HepG2 (cell line): ENCODE measurements at regions not wholly inside any gene's neighbourhood (a gene's known extent, or its start where the extent isn't known, plus 50 kb on each side); places are given as distances from the start of the nearest gene placed in this dataset.

Source experiments
- CREM ChIP-seq, 2 experiments: sonication (generic) in 1 of 2; formaldehyde crosslinking in 1 of 2; IDR thresholded peaks; 2 replicates each; pipeline versions ENCODE4 v1.4.0 to v1.6.1; 2016 to 2020; ENCODE audit warnings: antibody characterized with exemption in 1 of 2, mild to moderate bottlenecking in 1 of 2, missing genetic modification reagents in 1 of 2
- NCOA2 ChIP-seq: sonication (generic); formaldehyde crosslinking; IDR thresholded peaks from 2 replicates; pipeline ENCODE4 v1.8.0; 2022; ENCODE audit warnings: inconsistent platforms
- SMC3 ChIP-seq: IDR thresholded peaks from 2 replicates; pipeline ENCODE4 v1.6.1; 2011; ENCODE audit warnings: low read length, improper control_type of control experiment
- SYNCRIP ChIP-seq: fragments of 200-400 bp; formaldehyde crosslinking; IDR thresholded peaks from 2 replicates; pipeline ENCODE4 v1.6.1; 2018; ENCODE audit warnings: mild to moderate bottlenecking, low read depth, low read length; ENCODE audit not compliant: insufficient read depth
- TF ChIP-seq, protein P1 (sequence below): sonication (generic); formaldehyde crosslinking; IDR thresholded peaks from 2 replicates; pipeline ENCODE4 v1.4.0; 2020; ENCODE audit warnings: missing genetic modification reagents, mild to moderate bottlenecking, borderline replicate concordance

DNA sequence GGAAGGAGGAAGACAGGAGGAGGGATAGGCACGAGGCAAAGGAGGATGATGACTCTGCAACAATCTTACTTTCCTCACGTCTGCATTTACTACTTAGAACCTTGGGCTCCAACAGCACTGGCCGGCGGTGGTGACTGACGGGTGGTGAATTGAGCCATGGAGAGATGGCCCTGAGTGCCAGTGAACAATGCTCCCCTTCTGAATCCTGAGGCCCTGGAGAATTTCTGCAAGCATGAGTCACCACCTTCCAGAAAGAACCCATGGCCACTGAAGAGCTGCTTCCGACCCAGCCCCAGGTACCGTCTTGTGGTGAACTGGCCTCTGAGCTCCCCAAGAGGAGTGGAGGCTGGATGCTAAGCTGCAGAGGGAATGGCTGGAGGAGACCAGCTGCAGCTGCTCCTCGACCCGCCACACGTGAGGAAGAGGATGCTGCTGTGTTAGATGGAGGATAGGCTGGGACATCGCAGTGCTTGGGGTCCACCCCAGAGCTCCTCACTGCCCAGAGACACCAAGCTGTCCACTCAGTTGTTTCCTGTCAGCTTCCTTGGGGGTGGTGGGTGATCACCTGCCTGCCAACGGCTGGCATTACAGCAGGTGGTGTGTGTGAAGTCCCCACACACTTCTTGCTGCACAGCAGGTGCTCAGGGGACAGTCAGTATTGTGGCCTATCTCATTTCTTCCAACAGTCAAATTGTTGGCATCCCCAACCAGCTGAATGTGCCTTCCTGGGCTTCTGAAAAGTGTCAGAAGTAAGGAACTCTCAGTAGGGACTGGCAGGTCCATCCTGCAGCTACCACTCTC is 186.5 kb upstream of the ID2 start:
- TF ChIP-seq CREM (IDR thresholded peaks at IDR 0.05): no peak
- TF ChIP-seq CREM (CRISPR knock-in tag; IDR thresholded peaks at IDR 0.05): no peak
- TF ChIP-seq, protein P1, sequence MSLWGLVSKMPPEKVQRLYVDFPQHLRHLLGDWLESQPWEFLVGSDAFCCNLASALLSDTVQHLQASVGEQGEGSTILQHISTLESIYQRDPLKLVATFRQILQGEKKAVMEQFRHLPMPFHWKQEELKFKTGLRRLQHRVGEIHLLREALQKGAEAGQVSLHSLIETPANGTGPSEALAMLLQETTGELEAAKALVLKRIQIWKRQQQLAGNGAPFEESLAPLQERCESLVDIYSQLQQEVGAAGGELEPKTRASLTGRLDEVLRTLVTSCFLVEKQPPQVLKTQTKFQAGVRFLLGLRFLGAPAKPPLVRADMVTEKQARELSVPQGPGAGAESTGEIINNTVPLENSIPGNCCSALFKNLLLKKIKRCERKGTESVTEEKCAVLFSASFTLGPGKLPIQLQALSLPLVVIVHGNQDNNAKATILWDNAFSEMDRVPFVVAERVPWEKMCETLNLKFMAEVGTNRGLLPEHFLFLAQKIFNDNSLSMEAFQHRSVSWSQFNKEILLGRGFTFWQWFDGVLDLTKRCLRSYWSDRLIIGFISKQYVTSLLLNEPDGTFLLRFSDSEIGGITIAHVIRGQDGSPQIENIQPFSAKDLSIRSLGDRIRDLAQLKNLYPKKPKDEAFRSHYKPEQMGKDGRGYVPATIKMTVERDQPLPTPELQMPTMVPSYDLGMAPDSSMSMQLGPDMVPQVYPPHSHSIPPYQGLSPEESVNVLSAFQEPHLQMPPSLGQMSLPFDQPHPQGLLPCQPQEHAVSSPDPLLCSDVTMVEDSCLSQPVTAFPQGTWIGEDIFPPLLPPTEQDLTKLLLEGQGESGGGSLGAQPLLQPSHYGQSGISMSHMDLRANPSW (CRISPR knock-in tag): no peak
- no peak for TF ChIP-seq NCOA2 (CRISPR knock-in tag)
- TF ChIP-seq SYNCRIP: no peak
- no peak for TF ChIP-seq SMC3
